ENCODE measurements at regions not wholly inside any gene's neighbourhood (a gene's known extent, or its start where the extent isn't known, plus 50 kb on each side); places are given as distances from the start of the nearest gene placed in this dataset.

DNA sequence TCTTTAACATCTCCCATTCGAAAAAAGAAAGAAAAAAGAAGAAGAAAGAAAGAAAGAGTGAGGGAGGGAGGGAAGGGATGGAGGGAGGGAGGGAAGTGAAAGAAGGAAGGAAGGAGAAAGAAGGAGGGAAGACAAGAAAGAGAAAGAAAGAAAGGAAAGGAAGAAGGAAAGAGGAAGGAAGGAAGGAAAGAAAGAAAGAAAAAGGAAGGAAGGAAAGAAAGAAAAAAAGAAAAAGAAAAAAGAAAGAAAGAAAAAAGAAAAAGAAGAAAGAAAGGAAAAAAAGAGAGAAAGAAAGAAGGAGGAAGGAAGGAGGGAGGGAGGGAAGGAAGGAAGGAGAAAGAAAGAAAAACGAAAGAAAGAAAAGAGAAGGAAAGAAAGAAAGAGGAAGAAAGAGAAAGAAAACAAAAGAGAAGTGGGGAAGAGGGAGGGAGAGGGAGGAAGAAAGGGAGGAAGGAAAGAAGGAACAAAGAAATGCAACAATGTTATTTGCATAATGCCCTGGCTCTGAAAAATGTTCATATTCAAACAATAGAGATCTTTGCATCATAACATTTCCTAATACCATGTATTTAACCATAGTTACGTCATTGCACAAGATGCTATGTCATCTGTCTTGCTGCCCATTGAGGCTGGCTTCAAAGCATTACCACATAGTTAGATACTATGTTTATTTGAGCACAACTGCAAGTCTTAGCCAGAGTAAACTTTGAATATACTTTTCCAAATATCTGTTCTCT, 550.6 kb downstream of the DSC3 start:
- H3K4me2 ChIP-seq = no peak overlapping the region
- H3K27me3 ChIP-seq = no peaks in the 10 kb centered on the region
- no peaks in the 10 kb centered on the region for H4K20me1 ChIP-seq
- TF ChIP-seq Cebpa-rat (IDR thresholded peaks at IDR 0.05) = no peak
- H3K9ac ChIP-seq = no peak overlapping the region
- H3K36me3 ChIP-seq = no peaks in the 10 kb centered on the region
- H3K27ac ChIP-seq = no peak overlapping the region
- no peaks in the 10 kb centered on the region for H3K9me3 ChIP-seq
- no peaks in the 10 kb centered on the region for H3K4me1 ChIP-seq
- no peak overlapping the region for H3K4me3 ChIP-seq

DNA sequence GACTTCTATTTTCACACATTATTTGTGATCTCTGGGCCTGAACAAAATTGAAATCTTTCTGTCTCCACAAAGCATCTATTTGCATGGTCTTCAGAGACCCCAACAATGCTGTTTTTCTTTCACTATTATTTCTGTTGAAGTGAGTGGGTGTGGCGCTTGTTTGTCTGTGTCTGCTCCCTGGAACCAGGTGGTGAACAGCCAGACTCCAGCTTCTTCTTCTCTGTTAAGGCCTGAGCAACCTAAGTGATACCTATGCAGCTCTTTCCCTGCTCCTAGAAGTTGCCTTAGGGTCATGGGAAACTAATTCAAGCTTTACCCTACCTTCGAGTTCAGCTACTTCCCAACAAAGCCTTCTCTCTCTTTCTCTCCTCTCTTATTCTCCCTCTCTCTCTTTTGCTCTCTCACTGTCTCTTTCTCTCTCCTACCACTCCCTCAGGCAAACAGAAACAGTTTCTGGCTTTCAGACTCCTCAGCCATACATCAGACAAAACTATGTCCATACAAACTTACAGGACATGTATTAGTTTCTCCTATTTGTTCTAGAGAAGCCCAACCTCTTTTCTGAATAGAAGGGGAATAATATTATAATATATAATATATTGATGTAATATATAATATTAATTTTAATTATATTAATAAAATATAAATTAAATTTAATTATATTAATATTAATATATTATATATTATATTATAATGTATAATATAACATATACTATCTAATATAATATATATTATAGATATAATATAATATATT, 552.5 kb downstream of the DSC3 start:
- H3K4me2 ChIP-seq = no peak overlapping the region
- no peak overlapping the region for H3K27ac ChIP-seq
- no peaks in the 10 kb centered on the region for H3K27me3 ChIP-seq
- H4K20me1 ChIP-seq = no peaks in the 10 kb centered on the region
- no peak overlapping the region for H3K9ac ChIP-seq
- TF ChIP-seq Cebpa-rat (IDR thresholded peaks at IDR 0.05) = no peak
- no peaks in the 10 kb centered on the region for H3K9me3 ChIP-seq
- no peak overlapping the region for H3K4me3 ChIP-seq
- H3K4me1 ChIP-seq = no peaks in the 10 kb centered on the region
- no peaks in the 10 kb centered on the region for H3K36me3 ChIP-seq

DNA sequence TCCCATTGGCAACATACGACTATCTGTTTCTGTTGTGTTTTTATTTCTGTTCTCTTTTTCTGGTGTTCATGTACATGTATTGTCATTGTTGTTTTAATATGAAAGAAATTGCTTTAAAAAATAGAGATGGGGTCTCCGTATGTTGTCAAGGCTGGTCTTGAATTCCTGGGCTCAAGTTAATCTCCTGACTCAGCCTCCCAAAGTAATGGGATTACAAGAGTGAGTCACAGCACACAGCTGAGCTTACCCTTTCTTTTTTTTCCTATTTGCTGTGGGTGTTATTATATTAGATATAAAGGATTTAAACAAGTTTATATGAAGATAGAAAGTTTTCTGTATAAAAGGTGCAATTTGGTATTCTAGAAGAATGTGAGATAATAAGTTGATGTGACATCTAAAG, 554.6 kb downstream of the DSC3 start:
- Histone ChIP-seq H3K27ac (no peak overlapping the region), H3K9me3 (no peaks in the 10 kb centered on the region), H3K4me2 (no peak overlapping the region), H3K4me1 (no peaks in the 10 kb centered on the region), H3K4me3 (no peak overlapping the region), H3K9ac (no peak overlapping the region), H4K20me1 (no peaks in the 10 kb centered on the region), H3K36me3 (no peaks in the 10 kb centered on the region), H3K27me3 (no peaks in the 10 kb centered on the region)
- no peak for TF ChIP-seq Cebpa-rat (IDR thresholded peaks at IDR 0.05)

DNA sequence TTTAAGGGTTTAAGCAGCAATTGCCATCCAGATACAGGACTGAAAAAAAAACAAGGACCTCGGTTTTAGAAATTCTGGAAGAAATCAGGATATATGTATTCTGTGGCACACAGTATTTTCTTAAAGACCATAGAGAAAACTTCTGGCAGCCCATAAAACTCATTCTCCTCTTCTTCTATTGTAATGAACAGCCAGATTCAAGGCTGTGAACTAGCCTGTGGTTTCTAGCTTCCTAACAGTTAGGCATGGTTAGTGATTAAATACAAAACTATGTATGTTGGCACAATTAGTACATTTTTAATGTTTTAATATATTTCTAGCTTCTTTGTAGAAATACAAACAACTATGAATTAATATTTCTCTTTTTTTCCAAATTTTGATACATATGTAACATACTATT, 555.7 kb downstream of the DSC3 start:
- Histone ChIP-seq H3K9ac (no peak overlapping the region), H3K4me2 (no peak overlapping the region), H3K4me1 (no peaks in the 10 kb centered on the region), H3K27me3 (no peaks in the 10 kb centered on the region), H4K20me1 (no peaks in the 10 kb centered on the region), H3K36me3 (no peaks in the 10 kb centered on the region), H3K27ac (no peak overlapping the region), H3K9me3 (no peaks in the 10 kb centered on the region), H3K4me3 (no peak overlapping the region)
- TF ChIP-seq Cebpa-rat (IDR thresholded peaks at IDR 0.05) = no peak

DNA sequence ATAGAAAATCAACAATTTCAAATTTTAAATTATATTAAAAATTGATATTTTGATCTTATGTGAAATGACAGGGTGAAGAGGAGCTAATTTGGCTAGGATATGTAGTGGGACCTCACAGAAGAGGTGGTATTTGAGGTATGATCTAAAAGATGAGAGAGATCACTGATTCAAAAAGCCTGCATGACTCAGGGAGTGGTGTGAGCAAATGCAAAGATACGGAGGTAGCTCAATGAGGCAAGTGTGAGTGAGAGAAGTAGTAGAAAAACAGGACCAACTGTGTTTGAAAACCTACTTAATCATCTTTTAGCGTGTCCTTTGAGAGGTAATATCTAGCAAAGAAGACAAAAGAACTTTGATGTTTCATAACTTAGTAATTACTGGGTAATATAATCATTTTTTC, 557.5 kb downstream of the DSC3 start:
- H3K4me1 ChIP-seq = no peaks in the 10 kb centered on the region
- no peak overlapping the region for H3K4me3 ChIP-seq
- no peaks in the 10 kb centered on the region for H3K27me3 ChIP-seq
- TF ChIP-seq Cebpa-rat (IDR thresholded peaks at IDR 0.05) = no peak
- no peak overlapping the region for H3K27ac ChIP-seq
- H4K20me1 ChIP-seq = no peaks in the 10 kb centered on the region
- H3K4me2 ChIP-seq = no peak overlapping the region
- no peaks in the 10 kb centered on the region for H3K36me3 ChIP-seq
- H3K9ac ChIP-seq = no peak overlapping the region
- H3K9me3 ChIP-seq = no peaks in the 10 kb centered on the region

DNA sequence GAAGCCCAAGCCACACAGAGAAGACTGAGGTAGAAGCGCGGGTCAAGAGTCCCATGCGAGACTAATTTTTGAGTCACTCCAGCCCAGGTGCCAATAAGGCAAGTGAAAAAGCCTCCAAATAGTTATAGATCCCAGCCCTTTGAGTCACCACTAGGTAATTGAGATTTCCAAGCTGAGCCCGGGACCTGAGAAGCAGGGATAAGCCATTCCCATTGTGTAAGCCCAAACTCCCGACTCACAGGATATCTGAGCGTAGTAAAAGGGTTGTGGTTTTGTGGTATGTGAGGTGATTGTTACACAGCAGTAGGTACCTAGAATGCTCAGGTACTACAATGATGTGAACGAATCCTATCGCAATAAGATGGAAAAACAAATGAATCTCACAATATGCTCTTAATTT, 560.7 kb downstream of the DSC3 start:
- Histone ChIP-seq H3K4me3 (no peak overlapping the region), H3K9me3 (no peaks in the 10 kb centered on the region), H3K27ac (no peak overlapping the region), H3K36me3 (no peaks in the 10 kb centered on the region), H3K4me1 (no peaks in the 10 kb centered on the region), H3K27me3 (no peaks in the 10 kb centered on the region), H4K20me1 (no peaks in the 10 kb centered on the region), H3K9ac (no peak overlapping the region), H3K4me2 (no peak overlapping the region)
- no peak for TF ChIP-seq Cebpa-rat (IDR thresholded peaks at IDR 0.05)

DNA sequence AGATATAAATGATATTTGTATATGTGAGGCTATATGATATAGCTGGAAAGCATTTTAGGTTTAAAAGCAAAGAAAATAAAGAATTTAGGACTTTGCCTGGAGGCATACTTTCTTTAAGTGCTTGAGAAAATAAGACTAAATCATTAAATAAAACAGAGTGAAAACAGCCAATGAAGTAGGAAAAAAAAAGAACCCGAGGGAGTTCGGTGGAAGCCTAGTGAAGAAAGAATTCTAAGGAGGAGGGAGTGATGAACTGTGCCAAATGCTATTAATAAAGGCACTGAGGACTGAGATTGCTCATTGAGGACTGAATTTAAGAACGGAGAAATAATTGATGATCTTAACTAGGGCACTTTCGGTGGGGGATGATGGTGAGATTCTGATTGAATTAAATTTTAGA, 573.5 kb downstream of the DSC3 start:
- TF ChIP-seq Cebpa-rat (IDR thresholded peaks at IDR 0.05) = no peak
- H3K27me3 ChIP-seq = no peaks in the 10 kb centered on the region
- H3K9ac ChIP-seq = no peak overlapping the region
- H3K4me2 ChIP-seq = no peak overlapping the region
- H3K9me3 ChIP-seq = no peaks in the 10 kb centered on the region
- H3K36me3 ChIP-seq = no peaks in the 10 kb centered on the region
- H4K20me1 ChIP-seq = no peaks in the 10 kb centered on the region
- H3K4me3 ChIP-seq = no peak overlapping the region
- no peak overlapping the region for H3K27ac ChIP-seq
- H3K4me1 ChIP-seq = no peaks in the 10 kb centered on the region

DNA sequence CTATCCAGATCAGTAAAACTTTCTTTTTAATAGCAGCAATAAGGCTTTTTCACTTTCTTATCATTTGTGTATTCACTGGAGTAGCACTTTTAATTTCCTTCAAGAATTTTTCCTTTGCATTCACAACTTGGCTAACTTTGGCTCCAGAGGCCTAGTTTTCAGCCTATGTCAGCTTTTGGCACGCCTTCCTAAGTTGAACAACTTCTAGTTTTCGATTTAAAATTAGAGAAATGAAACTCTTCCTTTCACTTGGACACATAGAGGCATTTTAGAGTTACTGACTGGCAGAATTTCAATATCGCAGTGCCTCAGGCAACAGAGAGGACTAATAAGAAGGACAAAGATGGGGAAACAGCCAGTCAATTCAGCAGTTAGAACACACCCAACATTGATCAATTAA, 577.4 kb downstream of the DSC3 start:
- H3K27me3 ChIP-seq = no peaks in the 10 kb centered on the region

DNA sequence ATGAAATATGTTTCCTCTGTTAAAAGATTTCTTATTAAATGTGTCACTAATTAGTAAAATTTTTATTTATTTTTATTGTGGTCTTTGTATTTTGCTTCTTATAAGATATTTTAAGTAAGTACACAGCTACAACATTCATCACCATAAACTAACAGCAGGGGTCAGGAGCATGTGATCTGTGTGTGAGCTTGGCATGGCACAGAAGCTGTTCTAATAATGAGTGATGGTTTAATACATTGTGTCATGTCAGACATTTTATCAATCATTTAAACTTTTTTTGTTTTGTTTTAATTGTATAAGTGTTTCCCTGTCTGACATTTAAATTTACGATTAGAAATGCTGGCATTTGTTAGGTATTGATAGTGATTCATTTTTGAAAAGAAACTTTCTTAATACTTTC, 585.4 kb downstream of the DSC3 start:
- no peaks in the 10 kb centered on the region for H3K4me1 ChIP-seq
- no peak overlapping the region for H3K4me3 ChIP-seq
- no peaks in the 10 kb centered on the region for H4K20me1 ChIP-seq
- no peak overlapping the region for H3K4me2 ChIP-seq
- no peaks in the 10 kb centered on the region for H3K9me3 ChIP-seq
- H3K27me3 ChIP-seq = no peaks in the 10 kb centered on the region
- TF ChIP-seq Cebpa-rat (IDR thresholded peaks at IDR 0.05) = no peak
- H3K27ac ChIP-seq = no peak overlapping the region
- H3K36me3 ChIP-seq = no peaks in the 10 kb centered on the region
- no peak overlapping the region for H3K9ac ChIP-seq

More for the DNA sequence above, 577.4 kb downstream of the DSC3 start:
- H4K20me1 ChIP-seq = no peaks in the 10 kb centered on the region
- H3K4me1 ChIP-seq = no peaks in the 10 kb centered on the region
- no peaks in the 10 kb centered on the region for H3K36me3 ChIP-seq
- no peak overlapping the region for H3K4me3 ChIP-seq
- no peak for TF ChIP-seq Cebpa-rat (IDR thresholded peaks at IDR 0.05)
- no peak overlapping the region for H3K4me2 ChIP-seq
- H3K9ac ChIP-seq = no peak overlapping the region
- no peaks in the 10 kb centered on the region for H3K9me3 ChIP-seq
- H3K27ac ChIP-seq = no peak overlapping the region

DNA sequence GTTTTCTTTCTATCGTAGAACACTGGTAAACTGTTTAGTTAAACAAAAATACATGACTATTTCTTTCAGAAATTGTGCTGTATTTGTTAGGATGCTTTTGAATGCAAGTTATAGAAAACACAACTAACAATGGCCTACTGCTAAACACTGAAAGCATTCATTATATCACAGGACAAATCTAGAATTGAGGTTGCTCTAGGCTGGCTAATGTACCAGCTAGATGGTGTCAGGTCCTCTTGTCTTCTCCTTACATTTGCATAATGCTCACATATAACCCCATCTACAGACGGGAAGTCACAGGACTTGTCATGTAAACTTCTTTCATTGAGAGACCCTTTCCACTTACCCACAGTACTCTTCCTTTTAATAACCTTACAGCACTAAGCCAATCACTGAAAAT, 586.8 kb downstream of the DSC3 start:
- no peak overlapping the region for H3K4me3 ChIP-seq
- no peaks in the 10 kb centered on the region for H4K20me1 ChIP-seq
- H3K9me3 ChIP-seq = no peaks in the 10 kb centered on the region
- no peaks in the 10 kb centered on the region for H3K36me3 ChIP-seq
- H3K9ac ChIP-seq = no peak overlapping the region
- no peaks in the 10 kb centered on the region for H3K27me3 ChIP-seq
- no peak overlapping the region for H3K4me2 ChIP-seq
- H3K4me1 ChIP-seq = no peaks in the 10 kb centered on the region
- no peak overlapping the region for H3K27ac ChIP-seq
- TF ChIP-seq Cebpa-rat (IDR thresholded peaks at IDR 0.05) = no peak
